NOMO-1 treated with dmso at 0.1 percent for 144 hours (cell line): ENCODE measurements at regions not wholly inside any gene's neighbourhood (a gene's known extent, or its start where the extent isn't known, plus 50 kb on each side); places are given as distances from the start of the nearest gene placed in this dataset.
A peak's percentile ranks its signal among the peaks of the same experiment; 100 is the strongest.
"Not testable (repeated sequence)": the region's sequence is repeated elsewhere in the genome, so short reads cannot be mapped to it uniquely, and the experiment has no call there.

Source experiments
- DNase-seq: peaks from one replicate; lab custom pipeline; 2025; ENCODE audit not compliant: unreplicated experiment; lab: John Stamatoyannopoulos, UW

DNA sequence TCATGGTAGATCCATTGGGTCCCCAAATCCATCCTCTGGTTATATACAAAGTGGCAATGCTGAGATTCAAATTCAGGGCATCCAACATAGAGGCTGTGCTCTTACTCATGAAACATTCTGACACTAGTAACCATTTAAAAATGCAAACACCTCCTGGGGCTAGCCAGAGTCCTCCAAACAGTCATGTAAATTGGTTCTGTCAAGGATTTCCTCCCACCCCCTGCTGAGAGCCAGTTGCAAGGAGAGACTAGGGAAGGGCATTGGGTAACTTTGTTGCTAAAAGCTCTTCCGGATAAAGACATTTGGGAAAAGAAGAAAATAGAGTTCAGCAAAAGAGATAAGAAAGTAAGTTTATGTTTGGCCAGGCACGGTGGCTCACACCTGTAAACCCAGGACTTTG lies 58.3 kb downstream of the ART5 start:
- not testable (repeated sequence) for DNase-seq

DNA sequence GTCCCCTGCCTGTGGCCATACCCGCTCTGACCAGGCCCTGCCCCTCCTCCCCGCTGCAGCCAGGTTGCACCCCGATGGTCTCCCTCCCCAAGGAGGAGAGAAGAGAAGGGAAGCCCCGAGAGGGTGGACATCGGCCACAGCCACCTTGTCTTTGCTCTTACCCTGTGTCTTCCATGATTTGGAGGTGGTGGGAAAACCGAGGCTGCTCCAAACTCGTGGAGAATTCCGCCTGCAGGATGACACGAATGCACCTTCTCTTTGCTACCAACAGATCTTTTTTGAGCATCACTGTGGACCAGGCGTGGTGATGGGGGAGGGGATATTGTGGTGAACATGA lies 60.4 kb downstream of the ART5 start:
- DNase-seq, result not testable (repeated sequence)

DNA sequence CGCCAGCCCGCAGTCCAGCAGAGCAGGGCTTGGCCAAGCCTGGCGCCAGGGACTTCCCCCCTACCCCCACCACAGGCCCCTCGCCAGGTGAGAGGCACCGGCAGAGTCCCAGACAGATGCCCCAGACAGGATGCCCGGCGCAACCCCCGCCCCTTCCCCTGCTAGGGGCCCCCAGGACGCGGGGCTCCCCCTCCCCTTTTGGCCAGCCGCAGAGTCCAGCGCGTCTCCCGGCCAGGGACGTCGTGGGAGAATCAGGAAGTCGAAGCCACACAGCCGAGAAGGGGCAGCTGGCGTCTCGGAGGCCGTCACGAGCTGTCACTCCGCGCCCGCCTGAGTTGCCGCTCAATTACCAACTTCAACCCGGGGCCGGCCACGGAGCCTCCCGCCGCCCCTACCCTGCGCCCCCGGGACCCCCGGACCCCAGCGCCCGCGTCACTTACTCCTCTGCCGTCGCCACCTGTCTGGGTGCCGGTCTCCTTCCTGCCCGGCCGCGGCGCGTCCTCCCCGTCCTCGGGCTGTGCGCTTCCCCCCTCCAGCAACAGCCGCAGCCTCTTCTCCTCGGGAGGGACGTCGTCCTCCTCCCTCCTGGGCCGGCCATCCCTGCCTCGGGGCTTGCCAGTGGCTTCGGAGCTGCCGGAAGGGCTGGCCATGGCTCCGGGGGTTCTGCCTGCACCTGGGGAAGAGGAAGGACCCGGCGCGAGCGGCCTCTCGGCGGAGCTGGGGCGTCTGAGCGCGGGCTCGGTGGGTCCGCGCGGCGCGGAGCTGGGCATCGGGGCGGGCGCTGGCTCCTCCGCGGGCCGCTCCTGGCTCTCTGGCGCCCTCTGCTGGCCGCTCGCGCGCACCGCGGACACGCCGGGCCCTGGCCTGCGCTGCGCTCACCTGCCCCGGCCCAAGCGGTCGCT lies 61.1 kb downstream of the ART5 start:
- peak; percentile 1 for DNase-seq

DNA sequence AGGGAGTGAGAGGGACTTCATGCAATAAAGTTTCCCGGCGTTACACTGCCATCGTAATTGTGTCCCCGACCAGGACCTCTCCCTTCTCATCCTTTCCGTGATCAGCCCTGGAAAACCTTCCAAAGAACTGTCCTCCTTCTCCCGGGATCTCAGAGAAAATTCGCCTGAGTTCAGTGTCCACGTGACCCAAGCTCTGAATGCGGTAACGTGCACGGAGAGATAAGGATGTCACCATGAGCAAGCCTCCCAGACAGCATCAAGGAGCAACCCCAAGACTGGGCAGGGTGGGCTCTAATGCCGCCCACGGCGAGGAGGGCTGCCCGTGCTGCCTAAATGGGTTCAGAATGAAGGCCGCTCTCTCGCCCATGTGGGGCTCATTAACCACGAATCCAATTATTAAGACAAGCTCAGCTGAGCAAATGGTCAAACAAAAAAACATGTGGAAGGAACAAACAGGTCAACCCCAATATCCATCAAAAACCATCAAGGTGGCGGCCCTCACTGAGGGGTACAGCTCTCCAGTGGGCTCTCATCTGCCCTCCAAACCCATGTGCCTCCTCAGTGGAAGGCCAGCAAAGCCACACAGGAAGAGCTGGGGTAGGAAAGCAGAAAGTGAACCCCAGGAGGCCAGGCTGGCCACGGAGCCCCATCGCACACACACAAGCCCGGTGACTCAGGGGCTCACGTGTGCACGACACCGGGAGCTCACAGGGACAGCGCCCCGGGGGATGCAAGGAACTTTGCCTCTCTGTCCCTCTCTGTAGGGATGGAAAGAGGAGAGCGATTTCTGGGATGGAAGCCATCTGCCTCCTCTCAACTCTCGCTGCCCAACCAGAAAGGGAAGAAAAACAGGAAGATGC lies 62.0 kb downstream of the ART5 start:
- DNase-seq, result not testable (repeated sequence)

DNA sequence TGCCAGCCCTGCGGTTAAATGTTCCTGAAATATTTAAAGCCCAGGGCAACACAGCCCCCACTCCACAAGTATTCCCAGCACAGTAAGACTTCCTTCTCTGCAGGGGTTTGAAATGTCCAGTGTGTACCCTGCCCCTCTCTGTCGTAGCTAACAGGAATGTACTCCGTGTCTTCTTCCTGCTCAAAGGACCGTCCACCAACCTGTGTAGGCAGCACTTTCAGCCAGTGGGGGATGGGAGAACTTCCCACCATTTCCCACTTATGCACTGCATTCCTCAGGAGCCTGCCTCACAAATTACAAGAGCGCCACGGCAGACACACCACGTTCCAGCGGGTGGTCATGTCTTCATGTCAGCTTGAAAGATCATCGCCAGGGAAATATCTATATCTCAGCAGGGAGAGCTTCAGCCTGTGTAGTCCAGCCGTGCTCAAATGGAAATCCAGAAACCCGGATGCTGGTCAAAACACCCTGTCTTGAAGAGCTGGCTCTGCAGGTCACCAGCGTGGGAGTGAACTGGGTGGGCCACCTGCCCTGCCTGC lies 65.7 kb downstream of the ART5 start:
- DNase-seq, result not testable (repeated sequence)

DNA sequence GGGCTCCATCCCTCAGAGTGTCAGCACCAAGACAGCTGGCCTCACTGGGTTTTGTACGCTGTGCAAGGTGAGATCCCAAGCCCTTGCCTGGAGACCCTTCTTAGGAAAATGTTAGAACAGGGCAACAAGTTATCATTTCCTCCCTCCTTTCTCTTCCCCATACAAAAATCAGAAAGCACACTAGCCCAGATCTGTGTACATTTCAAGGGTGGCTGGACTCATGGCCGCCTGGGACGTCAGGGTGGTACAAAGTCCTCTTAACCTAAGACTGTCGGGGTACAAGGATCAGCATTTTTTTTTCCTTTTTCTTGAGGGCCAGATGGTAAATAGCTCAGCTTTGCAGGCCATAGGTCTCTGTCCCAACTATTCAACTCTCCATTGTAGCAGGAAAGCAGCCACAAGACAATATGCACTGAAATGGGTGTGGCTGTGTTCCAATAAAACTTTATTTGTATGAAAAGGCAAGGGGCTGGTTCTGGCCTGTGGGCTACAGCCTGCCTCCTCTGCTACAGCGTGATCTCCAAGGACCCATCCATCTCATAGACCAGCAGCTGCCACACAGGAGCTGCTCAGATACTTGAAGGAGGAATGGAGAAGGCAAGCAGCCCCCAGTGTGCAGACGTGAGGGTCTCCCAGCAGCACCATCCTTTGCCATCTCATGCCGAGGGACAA lies 68.7 kb downstream of the ART5 start:
- not testable (repeated sequence) for DNase-seq

DNA sequence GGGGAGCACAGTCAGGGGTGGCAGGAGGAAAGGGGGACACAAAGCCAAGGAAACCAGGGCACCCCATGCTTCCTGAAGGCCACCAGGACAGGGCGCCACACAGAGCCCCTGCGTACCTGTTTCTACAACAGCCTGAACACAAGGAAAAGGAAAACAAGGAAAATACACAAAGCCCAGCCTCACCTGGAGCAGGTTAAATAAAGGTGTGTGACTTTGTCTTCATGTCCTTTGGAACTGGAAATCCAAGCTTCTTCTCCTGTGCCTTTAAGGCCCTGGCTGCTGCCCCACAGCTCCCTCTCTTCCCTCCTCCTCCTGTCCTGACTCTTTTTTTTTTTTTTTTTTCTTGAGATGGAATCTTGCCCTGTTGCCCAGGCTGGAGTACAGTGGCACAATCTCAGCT lies 70.0 kb downstream of the ART5 start:
- DNase-seq, result not testable (repeated sequence)

DNA sequence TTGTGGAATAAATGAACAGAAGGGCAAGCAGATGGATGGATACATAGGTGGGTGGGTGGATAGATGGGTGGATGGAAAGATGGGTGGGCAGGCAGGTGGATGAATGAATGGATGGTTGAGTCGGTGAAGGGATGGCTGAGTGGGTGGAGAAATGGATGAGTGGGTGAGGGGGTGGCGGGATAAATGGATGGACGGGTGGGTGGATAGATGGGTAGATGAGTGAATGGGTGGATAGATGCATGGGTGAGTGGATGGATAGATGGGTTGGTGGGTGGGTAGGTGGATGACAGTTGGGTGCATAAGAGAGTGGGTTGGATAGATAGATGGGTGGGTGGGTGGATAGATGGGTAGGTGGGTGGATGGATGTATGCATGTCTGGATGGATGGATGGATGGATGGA lies 76.0 kb downstream of the ART5 start:
- not testable (repeated sequence) for DNase-seq

DNA sequence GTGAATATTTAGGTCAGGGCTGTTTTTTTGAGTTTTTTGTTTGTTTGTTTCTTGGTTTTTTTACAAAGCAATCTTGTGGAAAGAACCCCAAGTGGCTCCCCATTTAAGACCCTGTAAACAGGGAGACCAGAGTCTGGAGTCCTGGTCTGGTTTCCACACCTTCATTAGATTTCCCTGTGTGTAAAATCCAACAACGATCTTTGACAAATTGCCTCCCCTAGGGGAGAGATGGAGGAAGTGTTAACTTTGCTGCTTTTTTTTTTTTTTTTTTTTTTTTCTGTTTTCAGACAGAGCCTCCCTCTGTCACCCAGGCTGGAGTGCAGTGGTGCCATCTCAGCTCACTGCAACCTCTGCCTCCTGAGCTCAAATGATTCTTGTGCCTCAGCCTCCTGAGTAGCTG lies 77.4 kb downstream of the ART5 start:
- DNase-seq, result not testable (repeated sequence)

DNA sequence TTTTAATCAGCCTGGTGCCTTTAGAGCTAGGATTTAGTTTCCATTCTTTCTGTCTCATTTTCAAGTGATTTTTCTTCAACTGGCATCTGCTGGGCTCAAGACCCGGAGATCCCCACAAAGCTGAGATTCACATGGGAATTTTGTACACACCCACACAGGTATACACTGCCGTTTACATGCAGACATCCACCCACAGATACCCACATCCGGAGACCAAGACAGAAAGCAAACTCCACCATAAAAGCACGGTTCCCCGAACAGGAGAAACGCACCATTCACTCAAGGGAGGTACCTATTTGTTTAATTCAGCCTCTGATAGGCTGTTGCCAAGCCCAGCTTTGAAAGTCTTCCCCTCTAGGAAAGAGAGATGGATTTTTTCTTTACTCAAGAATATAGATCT lies 87.2 kb downstream of the ART5 start:
- not testable (repeated sequence) for DNase-seq

DNA sequence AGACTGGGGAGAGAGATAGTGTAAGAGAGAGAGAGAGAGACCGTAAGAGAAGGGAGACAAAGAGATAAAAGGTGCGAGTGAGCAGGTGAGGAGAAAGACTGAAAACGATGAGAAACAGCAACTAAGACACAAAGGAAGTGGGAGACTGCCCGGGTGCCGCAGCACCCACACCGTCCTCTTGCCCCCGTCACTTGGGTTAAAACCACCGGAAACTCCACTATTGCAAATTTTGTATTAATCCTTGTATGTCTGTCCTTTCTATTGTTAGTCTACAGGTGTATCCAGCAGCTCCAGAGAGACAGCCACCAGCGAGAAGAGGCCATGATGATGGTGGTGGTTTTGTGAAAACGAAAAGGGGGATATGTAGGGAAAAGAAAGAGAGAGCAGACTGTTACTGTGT lies 96.8 kb downstream of the ART5 start:
- DNase-seq, result not testable (repeated sequence)

DNA sequence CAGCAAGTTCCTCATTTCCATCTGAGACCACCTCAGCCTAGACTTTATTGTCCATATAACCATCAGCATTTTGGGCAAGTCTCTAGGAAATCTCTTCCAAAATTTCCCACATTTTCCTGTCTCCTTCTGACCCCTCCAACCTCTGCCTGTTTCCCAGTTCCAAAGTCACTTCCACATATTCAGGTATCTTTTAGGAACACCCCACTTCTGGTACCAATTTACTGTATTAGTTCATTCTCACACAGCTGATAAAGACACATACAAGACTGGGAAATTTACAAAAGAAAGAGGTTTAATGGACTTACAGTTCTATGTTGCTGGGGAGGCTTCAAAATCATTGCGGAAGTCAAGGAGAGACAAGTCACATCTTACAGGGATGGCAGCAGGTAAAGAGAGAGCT lies 103.6 kb downstream of the ART5 start:
- DNase-seq, result not testable (repeated sequence)

DNA sequence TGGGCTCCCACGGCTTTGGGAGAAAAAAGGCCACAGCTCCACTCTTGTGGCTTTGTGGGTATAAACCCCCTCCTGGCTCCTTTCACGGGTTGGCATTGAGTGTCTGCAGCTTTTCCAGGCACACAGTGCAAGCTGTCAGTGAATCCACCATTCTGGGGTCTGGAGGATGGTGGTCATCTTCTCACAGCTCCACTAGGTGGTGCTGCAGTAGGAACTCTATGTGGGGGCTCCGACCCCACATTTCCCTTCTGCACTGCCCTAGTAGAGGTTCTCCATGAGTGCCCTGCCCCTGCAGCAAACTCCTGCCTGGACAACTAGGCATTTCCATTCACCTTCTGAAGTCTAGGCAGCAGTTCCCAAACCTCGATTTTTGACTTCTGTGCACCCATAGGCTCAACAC lies 104.5 kb downstream of the ART5 start:
- DNase-seq, result not testable (repeated sequence)

DNA sequence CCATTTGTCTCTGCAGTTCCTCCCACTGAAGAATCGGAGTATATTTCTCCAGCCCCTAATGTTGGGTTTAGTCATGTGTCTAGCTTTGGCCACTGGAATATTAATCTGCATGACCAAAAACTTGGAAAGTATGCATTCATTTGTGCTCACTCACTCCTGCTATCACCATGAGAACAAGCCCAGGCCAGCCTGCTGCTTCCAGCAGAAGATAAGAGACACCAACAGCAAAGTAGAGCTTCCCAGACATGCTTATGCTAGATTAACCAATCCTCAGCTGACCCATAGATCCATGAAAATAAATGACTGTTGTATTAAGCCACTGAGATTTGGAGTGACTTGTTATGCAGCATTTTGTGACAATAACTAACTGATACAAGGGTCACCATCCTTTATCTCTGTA lies 108.8 kb downstream of the ART5 start:
- not testable (repeated sequence) for DNase-seq

DNA sequence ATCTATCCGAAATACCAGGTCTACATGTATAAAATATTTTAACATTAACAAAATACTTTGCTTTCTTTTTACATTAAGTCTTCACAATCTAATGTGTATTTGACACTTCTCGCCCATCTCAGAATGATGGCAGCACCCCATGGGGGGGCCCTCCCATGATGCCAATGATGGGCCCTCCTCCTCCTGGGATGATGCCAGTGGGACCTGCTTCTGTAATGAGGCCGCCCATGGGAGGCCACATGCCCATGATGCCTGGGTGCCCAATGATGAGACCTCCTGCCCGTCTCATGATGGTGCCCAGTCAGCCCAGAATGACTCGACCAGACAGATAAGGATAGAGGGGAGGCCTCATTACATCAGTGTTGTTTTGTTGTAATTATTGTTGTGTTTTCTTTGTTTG lies 110.5 kb downstream of the ART5 start:
- DNase-seq, result not testable (repeated sequence)

DNA sequence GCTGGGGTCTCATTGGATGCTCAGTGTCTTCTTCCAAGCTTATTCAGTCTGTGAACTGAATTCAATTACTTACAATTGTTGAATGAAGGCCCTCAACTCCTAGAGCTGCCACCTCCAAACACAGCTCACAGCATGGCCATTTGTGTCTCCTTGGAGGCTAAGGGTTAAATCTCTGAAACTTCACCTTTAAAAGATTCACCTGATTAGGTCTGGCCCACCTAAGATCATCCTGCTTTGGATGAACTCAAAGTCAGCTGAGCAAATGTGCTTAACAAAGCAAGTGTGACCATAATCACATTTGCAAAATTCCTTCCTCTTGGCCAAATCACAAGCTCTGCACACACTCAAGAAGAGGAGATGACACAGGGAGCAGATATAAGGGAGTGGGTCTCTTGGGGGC lies 118.2 kb downstream of the ART5 start:
- not testable (repeated sequence) for DNase-seq

DNA sequence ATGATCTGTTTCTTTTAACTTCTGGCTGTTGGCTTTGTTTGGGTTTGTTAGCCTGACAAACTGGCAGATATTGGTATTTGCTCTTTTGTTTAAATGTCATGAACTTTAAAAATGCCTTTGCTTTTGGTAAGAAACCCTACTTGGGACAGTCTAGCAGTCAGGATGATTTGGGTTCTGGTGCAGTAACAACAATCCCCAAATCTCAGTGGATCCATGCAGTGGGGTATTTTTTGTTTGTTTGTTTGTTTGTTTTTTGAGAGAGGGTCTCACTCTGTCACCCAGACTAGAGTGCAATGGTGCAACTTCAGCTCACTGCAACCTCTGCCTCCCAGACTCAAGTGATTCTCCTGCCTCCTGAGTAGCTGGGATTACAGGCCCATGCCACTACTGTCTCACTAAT lies 120.9 kb downstream of the ART5 start:
- DNase-seq, result not testable (repeated sequence)

DNA sequence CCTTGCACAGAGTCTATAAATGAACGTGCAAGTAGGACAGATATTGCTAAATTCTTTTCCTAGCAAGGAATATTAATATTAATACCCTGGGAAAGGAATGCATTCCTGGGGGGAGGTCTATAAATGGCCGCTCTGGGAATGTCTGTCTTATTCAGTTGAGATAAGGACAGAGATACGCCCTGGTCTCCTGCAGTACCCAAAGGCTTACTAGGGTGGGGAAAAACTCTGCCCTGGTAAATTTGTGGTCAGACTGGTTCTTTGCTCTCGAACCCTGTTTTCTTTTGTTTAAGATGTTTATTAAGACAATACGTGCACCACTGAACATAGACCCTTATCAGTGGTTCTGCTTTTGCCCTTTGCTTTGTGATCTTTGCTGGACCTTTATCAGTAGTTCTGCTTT lies 122.0 kb downstream of the ART5 start:
- not testable (repeated sequence) for DNase-seq

DNA sequence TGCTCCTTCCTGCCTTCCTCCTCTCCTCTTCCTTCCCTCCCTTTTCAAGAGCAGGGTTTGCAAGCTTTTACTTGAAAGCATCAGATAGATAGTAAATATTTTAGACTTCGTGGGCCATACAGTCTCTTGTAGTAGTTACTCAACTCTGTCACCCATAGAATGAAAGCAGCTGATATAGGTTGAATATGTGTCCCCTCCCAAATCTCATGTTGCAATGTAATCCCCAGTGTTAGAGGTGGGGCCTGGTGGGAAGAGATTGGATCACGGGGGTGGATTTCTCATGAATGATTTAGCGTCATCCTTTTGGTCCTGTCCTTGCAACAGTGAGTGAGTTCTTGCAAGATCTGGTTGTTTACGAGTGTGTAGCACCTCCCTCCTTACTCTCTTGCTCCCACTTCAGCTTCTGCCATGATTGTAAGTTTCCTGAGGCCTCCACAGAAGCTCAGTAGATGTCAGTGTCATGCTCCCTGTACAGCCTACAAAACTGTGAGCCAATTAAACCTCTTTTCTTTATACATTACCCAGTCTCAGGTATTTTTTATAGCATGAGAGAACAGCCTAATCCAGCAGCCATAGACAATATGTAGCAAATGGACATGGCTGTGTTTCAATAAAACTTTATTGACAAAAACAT lies 124.7 kb downstream of the ART5 start:
- not testable (repeated sequence) for DNase-seq

DNA sequence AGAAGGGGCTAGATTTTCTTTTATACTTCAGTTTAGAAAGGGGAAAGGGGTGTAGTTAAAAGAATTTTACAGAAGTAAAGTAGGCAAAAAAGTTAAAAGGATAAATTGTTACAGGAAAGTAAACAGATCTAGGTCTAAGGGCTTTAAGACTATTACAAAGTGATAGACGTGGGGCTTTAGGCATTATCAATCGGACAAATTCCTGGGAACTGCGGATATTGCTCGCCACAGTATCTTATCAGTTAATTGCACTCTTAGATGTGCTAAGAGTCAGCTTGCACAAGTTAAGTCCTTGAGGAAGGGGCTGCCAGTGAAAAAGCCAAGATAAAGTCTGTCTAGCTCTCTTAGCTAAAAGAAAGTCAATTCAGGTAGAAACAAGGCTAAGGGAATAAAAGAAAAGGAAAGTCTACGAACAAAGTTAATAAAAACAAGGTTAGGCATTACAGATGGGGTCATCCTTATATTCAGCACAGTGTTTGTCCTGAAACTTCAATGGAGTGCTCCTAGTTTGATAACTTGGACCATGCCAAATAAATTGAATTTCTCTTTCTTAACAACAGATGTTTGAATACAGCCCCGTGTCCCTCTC lies 125.4 kb downstream of the ART5 start:
- DNase-seq, result not testable (repeated sequence)
